ENCODE measurements at regions not wholly inside any gene's neighbourhood (a gene's known extent, or its start where the extent isn't known, plus 50 kb on each side); places are given as distances from the start of the nearest gene placed in this dataset.
"Not testable (repeated sequence)": the region's sequence is repeated elsewhere in the genome, so short reads cannot be mapped to it uniquely, and the experiment has no call there.

DNA sequence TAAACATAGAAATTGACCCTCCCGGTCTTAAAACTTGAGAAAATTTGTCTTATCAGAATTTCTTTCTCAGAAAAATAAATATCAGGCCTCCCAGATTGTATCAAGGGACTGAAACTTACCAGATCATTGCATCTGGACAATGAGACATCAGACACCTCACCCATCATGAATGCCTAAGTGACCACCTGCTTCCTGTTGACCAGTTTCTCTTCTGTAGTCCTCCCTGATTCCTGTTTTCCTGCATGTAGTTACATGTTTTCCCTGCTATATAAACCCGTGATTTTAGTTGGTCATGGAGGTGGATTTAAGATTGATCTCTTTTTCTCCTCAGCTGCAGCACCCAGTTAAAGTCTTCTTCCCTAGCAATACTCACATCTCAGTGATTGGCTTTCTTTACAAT, 548.1 kb downstream of the PPP4R3C start:
- H3K9me3 Mint-ChIP-seq, result peaks cover 39% of the 10 kb centered on the region
- TF ChIP-seq, protein P1, sequence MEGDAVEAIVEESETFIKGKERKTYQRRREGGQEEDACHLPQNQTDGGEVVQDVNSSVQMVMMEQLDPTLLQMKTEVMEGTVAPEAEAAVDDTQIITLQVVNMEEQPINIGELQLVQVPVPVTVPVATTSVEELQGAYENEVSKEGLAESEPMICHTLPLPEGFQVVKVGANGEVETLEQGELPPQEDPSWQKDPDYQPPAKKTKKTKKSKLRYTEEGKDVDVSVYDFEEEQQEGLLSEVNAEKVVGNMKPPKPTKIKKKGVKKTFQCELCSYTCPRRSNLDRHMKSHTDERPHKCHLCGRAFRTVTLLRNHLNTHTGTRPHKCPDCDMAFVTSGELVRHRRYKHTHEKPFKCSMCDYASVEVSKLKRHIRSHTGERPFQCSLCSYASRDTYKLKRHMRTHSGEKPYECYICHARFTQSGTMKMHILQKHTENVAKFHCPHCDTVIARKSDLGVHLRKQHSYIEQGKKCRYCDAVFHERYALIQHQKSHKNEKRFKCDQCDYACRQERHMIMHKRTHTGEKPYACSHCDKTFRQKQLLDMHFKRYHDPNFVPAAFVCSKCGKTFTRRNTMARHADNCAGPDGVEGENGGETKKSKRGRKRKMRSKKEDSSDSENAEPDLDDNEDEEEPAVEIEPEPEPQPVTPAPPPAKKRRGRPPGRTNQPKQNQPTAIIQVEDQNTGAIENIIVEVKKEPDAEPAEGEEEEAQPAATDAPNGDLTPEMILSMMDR (IDR thresholded peaks at IDR 0.05; ENCODE audit: unreplicated experiment), result no peak

DNA sequence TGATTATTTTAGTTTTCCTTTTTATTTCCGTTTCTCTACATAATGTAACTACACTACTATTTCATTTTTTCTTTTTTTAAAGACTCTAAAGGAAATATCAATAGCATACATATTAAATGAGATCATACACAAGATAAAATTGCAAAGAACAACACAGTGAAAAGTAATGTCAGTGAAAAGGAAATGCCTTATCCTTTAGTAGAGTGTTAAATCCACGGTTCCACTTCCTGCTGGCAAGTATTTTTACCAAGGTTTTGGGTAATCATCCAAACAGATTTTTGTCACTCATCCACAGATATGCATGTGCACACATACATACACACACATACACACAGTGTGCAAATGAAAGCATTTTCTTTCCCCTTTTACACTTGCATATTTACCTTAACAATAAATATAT, 548.9 kb downstream of the PPP4R3C start:
- no peaks in the 10 kb centered on the region for H3K4me1 Mint-ChIP-seq
- H3K4me3 Mint-ChIP-seq, result no peak overlapping the region
- H3K27me3 Mint-ChIP-seq (ENCODE audit: low read depth), result no peaks in the 10 kb centered on the region
- no peaks in the 10 kb centered on the region for H3K36me3 Mint-ChIP-seq
- H3K27ac Mint-ChIP-seq, result no peak overlapping the region
- H3K9me3 Mint-ChIP-seq, result peaks cover 39% of the 10 kb centered on the region
- TF ChIP-seq, protein P1 (IDR thresholded peaks at IDR 0.05; ENCODE audit: unreplicated experiment), result no peak
- no peak for DNase-seq (ENCODE audit: low spot score in 2 of 2, unreplicated experiment in 2 of 2)

More for the DNA sequence above, 548.1 kb downstream of the PPP4R3C start:
- H3K4me1 Mint-ChIP-seq, result no peaks in the 10 kb centered on the region
- H3K36me3 Mint-ChIP-seq, result no peaks in the 10 kb centered on the region
- no peak overlapping the region for H3K27ac Mint-ChIP-seq
- H3K27me3 Mint-ChIP-seq (ENCODE audit: low read depth), result no peaks in the 10 kb centered on the region
- no peak for DNase-seq (ENCODE audit: low spot score in 2 of 2, unreplicated experiment in 2 of 2)
- H3K4me3 Mint-ChIP-seq, result no peak overlapping the region

DNA sequence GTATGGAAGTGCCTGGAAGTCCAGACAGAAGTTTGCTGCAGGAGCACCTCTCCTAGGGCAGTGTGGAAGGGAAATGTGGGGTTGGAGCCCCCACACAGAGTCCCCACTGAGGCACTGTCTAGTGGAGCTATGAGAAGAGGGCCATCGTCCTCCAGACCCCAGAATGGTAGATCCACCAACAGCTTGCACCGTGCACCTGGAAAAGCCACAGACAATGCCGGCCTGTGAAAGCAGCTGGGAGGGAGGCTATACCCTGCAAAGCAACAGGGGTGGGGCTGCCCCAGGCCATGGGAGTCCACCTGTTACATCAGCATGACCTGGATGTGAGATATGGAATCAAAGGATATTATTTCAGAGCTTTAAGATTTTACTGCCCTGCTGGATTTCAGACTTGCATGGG, 551.4 kb downstream of the PPP4R3C start:
- not testable (repeated sequence) for H3K4me1 Mint-ChIP-seq

DNA sequence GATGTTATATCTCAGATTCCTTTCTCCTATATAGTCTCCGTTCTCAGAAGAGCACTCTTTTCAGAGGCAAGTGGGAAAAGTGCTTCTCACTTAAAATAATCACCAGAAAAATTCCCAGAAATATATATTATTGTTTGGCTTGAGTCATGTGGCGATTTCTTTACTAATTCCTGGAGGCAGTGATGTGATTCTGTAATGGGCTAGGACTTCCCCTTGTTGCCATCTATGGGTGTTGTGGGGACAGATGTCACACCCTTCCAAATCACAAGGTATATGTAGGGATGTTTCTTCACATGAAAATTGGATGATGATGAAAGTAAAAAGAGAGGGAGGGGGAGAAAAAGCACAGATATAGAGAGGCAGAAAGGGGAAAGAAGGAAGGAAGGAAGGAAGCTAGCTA, 553.4 kb downstream of the PPP4R3C start:
- Mint-ChIP-seq H3K9me3 (peaks cover 25% of the 10 kb centered on the region), H3K4me1 (no peaks in the 10 kb centered on the region), H3K4me3 (no peak overlapping the region), H3K36me3 (no peaks in the 10 kb centered on the region), H3K27me3 (ENCODE audit: low read depth) (no peaks in the 10 kb centered on the region), H3K27ac (no peak overlapping the region)
- TF ChIP-seq, protein P1 (IDR thresholded peaks at IDR 0.05; ENCODE audit: unreplicated experiment), result no peak
- no peak for DNase-seq (ENCODE audit: low spot score in 2 of 2, unreplicated experiment in 2 of 2)

More for the DNA sequence above, 551.4 kb downstream of the PPP4R3C start:
- H3K27me3 Mint-ChIP-seq (ENCODE audit: low read depth); H3K4me3 Mint-ChIP-seq; H3K36me3 Mint-ChIP-seq; H3K27ac Mint-ChIP-seq; DNase-seq (ENCODE audit: low spot score in 2 of 2, unreplicated experiment in 2 of 2): not testable (repeated sequence)
- peaks cover 28% of the 10 kb centered on the region for H3K9me3 Mint-ChIP-seq

DNA sequence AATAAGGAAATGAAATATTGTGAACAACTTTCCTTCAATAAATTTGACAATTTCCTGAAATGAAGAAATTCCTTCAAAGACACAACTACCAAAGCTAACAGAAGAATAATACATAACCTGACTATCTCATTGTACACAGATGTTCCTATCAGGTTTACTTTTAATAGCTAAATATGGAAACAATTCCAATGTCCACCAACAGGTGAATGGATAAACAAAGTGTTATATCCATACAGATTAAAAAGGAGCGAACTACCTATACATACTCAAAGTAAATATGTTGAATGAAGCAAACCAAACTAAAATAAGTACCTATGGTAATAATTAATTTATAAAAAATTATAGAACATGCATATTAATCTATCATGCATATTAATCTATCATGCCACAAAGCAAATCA, 554.9 kb downstream of the PPP4R3C start:
- Mint-ChIP-seq H3K27me3 (ENCODE audit: low read depth) (no peaks in the 10 kb centered on the region), H3K9me3 (peaks cover 29% of the 10 kb centered on the region), H3K36me3 (no peaks in the 10 kb centered on the region), H3K4me1 (no peaks in the 10 kb centered on the region), H3K4me3 (no peak overlapping the region), H3K27ac (no peak overlapping the region)
- no peak for DNase-seq (ENCODE audit: low spot score in 2 of 2, unreplicated experiment in 2 of 2)
- TF ChIP-seq, protein P1 (IDR thresholded peaks at IDR 0.05; ENCODE audit: unreplicated experiment), result peak; percentile 27

DNA sequence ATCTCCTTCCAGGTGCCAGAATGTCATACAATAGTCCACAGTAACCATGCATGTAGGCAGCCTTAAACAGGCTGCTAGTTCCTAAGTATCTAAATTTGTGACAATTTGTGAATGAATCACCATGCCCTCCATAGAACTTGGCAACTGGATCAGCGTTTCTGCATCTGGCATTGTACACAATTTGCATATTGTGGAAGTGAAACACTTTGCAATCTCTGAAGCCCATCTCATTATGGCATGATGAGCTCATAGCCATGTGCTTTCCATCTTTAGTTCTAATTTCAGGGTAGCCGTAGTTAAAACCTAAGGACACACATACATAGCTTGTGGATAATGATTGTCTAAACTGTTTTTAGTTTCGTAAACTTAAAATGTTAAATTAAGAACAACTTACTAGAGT, 573.6 kb downstream of the PPP4R3C start:
- no peaks in the 10 kb centered on the region for H3K4me1 Mint-ChIP-seq
- no peak for DNase-seq (ENCODE audit: low spot score in 2 of 2, unreplicated experiment in 2 of 2)
- no peak overlapping the region for H3K27ac Mint-ChIP-seq
- no peaks in the 10 kb centered on the region for H3K27me3 Mint-ChIP-seq (ENCODE audit: low read depth)
- H3K4me3 Mint-ChIP-seq, result no peak overlapping the region
- H3K36me3 Mint-ChIP-seq, result no peaks in the 10 kb centered on the region
- H3K9me3 Mint-ChIP-seq, result peaks cover 49% of the 10 kb centered on the region
- TF ChIP-seq, protein P1 (IDR thresholded peaks at IDR 0.05; ENCODE audit: unreplicated experiment), result no peak
